ENCODE measurements at regions not wholly inside any gene's neighbourhood (a gene's known extent, or its start where the extent isn't known, plus 50 kb on each side); places are given as distances from the start of the nearest gene placed in this dataset.
A peak's percentile ranks its signal among the peaks of the same experiment; 100 is the strongest.

DNA sequence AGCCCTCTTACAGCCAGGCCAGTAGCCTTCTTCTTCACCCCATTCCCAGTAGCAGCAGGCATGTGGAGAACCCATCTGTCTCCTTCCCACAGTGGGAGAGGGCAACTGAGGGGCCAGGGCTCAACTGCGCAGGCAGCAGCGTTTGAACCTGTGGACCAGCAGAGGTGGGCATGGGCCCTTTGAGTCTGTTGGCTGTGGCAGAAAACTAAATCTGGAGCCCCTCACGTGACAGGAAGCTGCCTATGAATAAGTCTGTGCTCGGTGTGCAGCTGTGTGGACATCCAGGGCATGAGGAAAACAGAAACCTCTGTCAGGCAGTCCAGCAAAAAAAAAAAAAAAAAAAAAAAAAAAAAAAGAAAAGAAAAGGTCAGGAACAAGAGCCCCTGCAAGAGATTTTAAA lies 189.2 kb upstream of the NR3C1 start:
- Histone ChIP-seq H3K4me1 (ENCODE audit: insufficient read depth, low read length) (peaks cover 86% of the 10 kb centered on the region), H3K4me3 (replicated peaks in 1 of 3; ENCODE audit: insufficient read depth in 1 of 3, low read depth in 2 of 3, low read length in 3 of 3) (no peak overlapping the region), H3K27ac (ENCODE audit: extremely low read length, insufficient read depth, low read length) (peak overlapping the region; percentile 39), H3K27me3 (ENCODE audit: control insufficient read depth in 1 of 2, insufficient read depth in 2 of 2, low read length in 2 of 2) (no peaks in the 10 kb centered on the region), H4K20me1 (ENCODE audit: insufficient read depth, low read length) (no peaks in the 10 kb centered on the region), H3K9ac (ENCODE audit: insufficient read depth, low read depth, low read length) (peak overlapping the region; percentile 44), H3K79me2 (ENCODE audit: insufficient read depth, low read length) (no peaks in the 10 kb centered on the region), H3K9me3 (ENCODE audit: low read length) (no peaks in the 10 kb centered on the region), H2AFZ (ENCODE audit: low read length) (no peak overlapping the region), H3K36me3 (replicated peaks in 1 of 2; ENCODE audit: control insufficient read depth in 1 of 2, insufficient read depth in 2 of 2, low read length in 2 of 2) (no peaks in the 10 kb centered on the region), H3K4me2 (ENCODE audit: low read depth, low read length) (no peak overlapping the region)
- DNase-seq (ENCODE audit: low spot score), result no peak
- in situ Hi-C loops (cut with HindIII; ENCODE audit: extremely low pct_ligation_motif_present, low pct_unique_long_range_greater_than_20kb) (loop anchor here (5.0 kb wide), 1 partner anchor 85 kb away; no protein-coding TSS in a partner anchor), intact Hi-C loops (cut with micrococcal nuclease; ENCODE audit: unreplicated experiment) (loop anchor here (10.0 kb wide), 2 partner anchors 92 to 232 kb away; no protein-coding TSS in a partner anchor)
- ATAC-seq, result no peak
- FAIRE-seq, result no peak
- WGBS (ENCODE audit: low lambda C conversion rate), result 76% methylated on average over 4 of the region's 4 CpGs
- ChIA-PET CTCF (ENCODE audit: low intra/inter-chr PET ratio, low total read pairs) (no interaction called here), POLR2A (interaction anchor here (0.6 to 1.3 kb wide), 2 partner anchors 82 to 188 kb away, joined by 5 to 6 read pairs; partner anchors contain the start of gene NR3C1)
- no TSS peak for BruUV-seq (replicated peaks)
- no peak for TF ChIP-seq DRAP1 (CRISPR knock-in tag; IDR thresholded peaks at IDR 0.05)
- TF ChIP-seq ZNF766 (CRISPR knock-in tag; IDR thresholded peaks at IDR 0.05; ENCODE audit: borderline replicate concordance), result no peak
- TF ChIP-seq, protein P1, sequence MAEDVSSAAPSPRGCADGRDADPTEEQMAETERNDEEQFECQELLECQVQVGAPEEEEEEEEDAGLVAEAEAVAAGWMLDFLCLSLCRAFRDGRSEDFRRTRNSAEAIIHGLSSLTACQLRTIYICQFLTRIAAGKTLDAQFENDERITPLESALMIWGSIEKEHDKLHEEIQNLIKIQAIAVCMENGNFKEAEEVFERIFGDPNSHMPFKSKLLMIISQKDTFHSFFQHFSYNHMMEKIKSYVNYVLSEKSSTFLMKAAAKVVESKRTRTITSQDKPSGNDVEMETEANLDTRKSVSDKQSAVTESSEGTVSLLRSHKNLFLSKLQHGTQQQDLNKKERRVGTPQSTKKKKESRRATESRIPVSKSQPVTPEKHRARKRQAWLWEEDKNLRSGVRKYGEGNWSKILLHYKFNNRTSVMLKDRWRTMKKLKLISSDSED (CRISPR knock-in tag; IDR thresholded peaks at IDR 0.05), result no peak
- no peak for TF ChIP-seq HNRNPUL1 (IDR thresholded peaks at IDR 0.05; ENCODE audit: low read depth, low read length)
- TF ChIP-seq ZNF350 (CRISPR knock-in tag; IDR thresholded peaks at IDR 0.05; ENCODE audit: borderline replicate concordance, low read depth), result no peak
- TF ChIP-seq CEBPB (IDR thresholded peaks at IDR 0.05; ENCODE audit: borderline replicate concordance, low read depth, low read length), result no peak
- peak; percentile 16; the same call in 1 of the 2 replicates for TF ChIP-seq BHLHE40 (IDR thresholded peaks at IDR 0.05; ENCODE audit: low read length)
- no peak for TF ChIP-seq ZBTB42 (CRISPR knock-in tag; IDR thresholded peaks at IDR 0.05)
- TF ChIP-seq, protein P2, sequence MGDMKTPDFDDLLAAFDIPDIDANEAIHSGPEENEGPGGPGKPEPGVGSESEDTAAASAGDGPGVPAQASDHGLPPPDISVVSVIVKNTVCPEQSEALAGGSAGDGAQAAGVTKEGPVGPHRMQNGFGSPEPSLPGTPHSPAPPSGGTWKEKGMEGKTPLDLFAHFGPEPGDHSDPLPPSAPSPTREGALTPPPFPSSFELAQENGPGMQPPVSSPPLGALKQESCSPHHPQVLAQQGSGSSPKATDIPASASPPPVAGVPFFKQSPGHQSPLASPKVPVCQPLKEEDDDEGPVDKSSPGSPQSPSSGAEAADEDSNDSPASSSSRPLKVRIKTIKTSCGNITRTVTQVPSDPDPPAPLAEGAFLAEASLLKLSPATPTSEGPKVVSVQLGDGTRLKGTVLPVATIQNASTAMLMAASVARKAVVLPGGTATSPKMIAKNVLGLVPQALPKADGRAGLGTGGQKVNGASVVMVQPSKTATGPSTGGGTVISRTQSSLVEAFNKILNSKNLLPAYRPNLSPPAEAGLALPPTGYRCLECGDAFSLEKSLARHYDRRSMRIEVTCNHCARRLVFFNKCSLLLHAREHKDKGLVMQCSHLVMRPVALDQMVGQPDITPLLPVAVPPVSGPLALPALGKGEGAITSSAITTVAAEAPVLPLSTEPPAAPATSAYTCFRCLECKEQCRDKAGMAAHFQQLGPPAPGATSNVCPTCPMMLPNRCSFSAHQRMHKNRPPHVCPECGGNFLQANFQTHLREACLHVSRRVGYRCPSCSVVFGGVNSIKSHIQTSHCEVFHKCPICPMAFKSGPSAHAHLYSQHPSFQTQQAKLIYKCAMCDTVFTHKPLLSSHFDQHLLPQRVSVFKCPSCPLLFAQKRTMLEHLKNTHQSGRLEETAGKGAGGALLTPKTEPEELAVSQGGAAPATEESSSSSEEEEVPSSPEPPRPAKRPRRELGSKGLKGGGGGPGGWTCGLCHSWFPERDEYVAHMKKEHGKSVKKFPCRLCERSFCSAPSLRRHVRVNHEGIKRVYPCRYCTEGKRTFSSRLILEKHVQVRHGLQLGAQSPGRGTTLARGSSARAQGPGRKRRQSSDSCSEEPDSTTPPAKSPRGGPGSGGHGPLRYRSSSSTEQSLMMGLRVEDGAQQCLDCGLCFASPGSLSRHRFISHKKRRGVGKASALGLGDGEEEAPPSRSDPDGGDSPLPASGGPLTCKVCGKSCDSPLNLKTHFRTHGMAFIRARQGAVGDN (CRISPR knock-in tag; IDR thresholded peaks at IDR 0.05), result peak; percentile 43
- peak; percentile 57; the same call in 1 of the 2 replicates for TF ChIP-seq SALL1 (CRISPR knock-in tag; IDR thresholded peaks at IDR 0.05)
- TF ChIP-seq ZMYM2 (CRISPR knock-in tag; IDR thresholded peaks at IDR 0.05), result no peak
- TF ChIP-seq ZNF362 (CRISPR knock-in tag; IDR thresholded peaks at IDR 0.05; ENCODE audit: borderline replicate concordance), result peak; percentile 56; the same call in 1 of the 2 replicates
- no peak for TF ChIP-seq MYNN (CRISPR knock-in tag; IDR thresholded peaks at IDR 0.05; ENCODE audit: low read depth)
- no peak for TF ChIP-seq ZNF879 (CRISPR knock-in tag; IDR thresholded peaks at IDR 0.05)
- TF ChIP-seq GABPA (IDR thresholded peaks at IDR 0.05; ENCODE audit: low read depth, low read length), result no peak
- peak; percentile 30; the same call in 1 of the 2 replicates for TF ChIP-seq GABPA (CRISPR knock-in tag; IDR thresholded peaks at IDR 0.05; ENCODE audit: low read depth)
- TF ChIP-seq MED13 (CRISPR knock-in tag; IDR thresholded peaks at IDR 0.05), result no peak

Data from HepG2 (cell line).